ENCODE measurements at regions not wholly inside any gene's neighbourhood (a gene's known extent, or its start where the extent isn't known, plus 50 kb on each side); places are given as distances from the start of the nearest gene placed in this dataset.

GRCh38 chr16:11401161-11402050 is 56.1 kb downstream of the RMI2 start:
- TF ChIP-seq YY1 (IDR thresholded peaks at IDR 0.05; ENCODE audit: insufficient read depth, insufficient read length) (no peak), ZNF274 (IDR thresholded peaks at IDR 0.05; ENCODE audit: low read depth, low read length) (no peak), SUZ12 (IDR thresholded peaks at IDR 0.05; ENCODE audit: extremely low read depth, insufficient read depth, insufficient read length) (no peak)
